GM19463 (cell line): ENCODE measurements at regions not wholly inside any gene's neighbourhood (a gene's known extent, or its start where the extent isn't known, plus 50 kb on each side); places are given as distances from the start of the nearest gene placed in this dataset.
"Not testable (repeated sequence)": the region's sequence is repeated elsewhere in the genome, so short reads cannot be mapped to it uniquely, and the experiment has no call there.

Experiments used
- ATAC-seq: cut with Tn5 transposase; IDR thresholded peaks from one replicate; pipeline ENCODE4 v1.9.1; 2021; ENCODE audit warnings: mild to moderate bottlenecking, moderate library complexity; ENCODE audit not compliant: unreplicated experiment

- no peak for ATAC-seq
These were observed 898.1 kb upstream of the EPHA5 start for GRCh38 chr4:66568431-66568830.

GRCh38 chr4:66568001-66568400 is 897.7 kb upstream of the EPHA5 start:
- no peak for ATAC-seq

GRCh38 chr4:66567551-66567950 is 897.3 kb upstream of the EPHA5 start:
- no peak for ATAC-seq

- ATAC-seq = no peak
These were observed 895.5 kb upstream of the EPHA5 start for GRCh38 chr4:66565801-66566200.

GRCh38 chr4:66564901-66565651 is 894.8 kb upstream of the EPHA5 start:
- no peak for ATAC-seq

- no peak for ATAC-seq
These were observed 892.1 kb upstream of the EPHA5 start for GRCh38 chr4:66562276-66562806.

GRCh38 chr4:66561465-66562053 is 891.3 kb upstream of the EPHA5 start:
- not testable (repeated sequence) for ATAC-seq

- ATAC-seq = no peak
These were observed 888.4 kb upstream of the EPHA5 start for GRCh38 chr4:66558651-66559050.

- ATAC-seq = no peak
These were observed 886.5 kb upstream of the EPHA5 start for GRCh38 chr4:66556651-66557278.

- ATAC-seq = no peak
These were observed 885.0 kb upstream of the EPHA5 start for GRCh38 chr4:66555301-66555700.

GRCh38 chr4:66554826-66555225 is 884.5 kb upstream of the EPHA5 start:
- no peak for ATAC-seq

GRCh38 chr4:66545301-66545700 is 875.0 kb upstream of the EPHA5 start:
- not testable (repeated sequence) for ATAC-seq

- no peak for ATAC-seq
These were observed 874.0 kb upstream of the EPHA5 start for GRCh38 chr4:66544281-66544680.

GRCh38 chr4:66539745-66540144 is 869.5 kb upstream of the EPHA5 start:
- no peak for ATAC-seq

GRCh38 chr4:66524781-66525180 is 854.5 kb upstream of the EPHA5 start:
- ATAC-seq = no peak

- no peak for ATAC-seq
These were observed 852.0 kb upstream of the EPHA5 start for GRCh38 chr4:66522244-66522643.

GRCh38 chr4:66516940-66517339 is 846.7 kb upstream of the EPHA5 start:
- no peak for ATAC-seq

GRCh38 chr4:66506985-66507384 is 836.7 kb upstream of the EPHA5 start:
- no peak for ATAC-seq

- ATAC-seq = no peak
These were observed 831.7 kb upstream of the EPHA5 start for GRCh38 chr4:66501997-66502396.

- ATAC-seq = no peak
These were observed 820.4 kb upstream of the EPHA5 start for GRCh38 chr4:66490729-66491128.

- ATAC-seq = no peak
These were observed 819.6 kb upstream of the EPHA5 start for GRCh38 chr4:66489783-66490452.
